ENCODE measurements at regions not wholly inside any gene's neighbourhood (a gene's known extent, or its start where the extent isn't known, plus 50 kb on each side); places are given as distances from the start of the nearest gene placed in this dataset.
"Not testable (repeated sequence)": the region's sequence is repeated elsewhere in the genome, so short reads cannot be mapped to it uniquely, and the experiment has no call there.

DNA sequence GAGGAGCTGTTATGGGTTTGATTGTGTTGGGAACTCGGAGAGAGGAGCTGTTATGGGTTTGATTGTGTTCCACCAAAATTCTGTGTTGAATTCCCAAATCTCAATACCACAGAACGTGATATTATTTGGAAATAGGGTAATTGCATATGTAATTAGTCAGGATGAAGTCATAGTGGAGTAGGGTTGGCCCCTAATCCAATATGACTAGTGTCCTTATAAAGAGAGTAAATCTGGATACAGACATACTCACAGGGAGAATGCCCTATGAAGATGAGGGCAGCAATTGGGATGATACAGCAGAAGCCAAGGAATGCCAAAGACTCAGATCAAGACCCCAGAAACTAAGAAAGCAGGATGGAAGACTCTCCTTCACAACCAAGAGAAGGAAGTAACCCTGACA is 1023.2 kb upstream of the ZEB2 start:
- no peak for DNase-seq

GRCh38 chr2:145541028-145541427 is 1021.1 kb upstream of the ZEB2 start:
- no peak for DNase-seq

DNA sequence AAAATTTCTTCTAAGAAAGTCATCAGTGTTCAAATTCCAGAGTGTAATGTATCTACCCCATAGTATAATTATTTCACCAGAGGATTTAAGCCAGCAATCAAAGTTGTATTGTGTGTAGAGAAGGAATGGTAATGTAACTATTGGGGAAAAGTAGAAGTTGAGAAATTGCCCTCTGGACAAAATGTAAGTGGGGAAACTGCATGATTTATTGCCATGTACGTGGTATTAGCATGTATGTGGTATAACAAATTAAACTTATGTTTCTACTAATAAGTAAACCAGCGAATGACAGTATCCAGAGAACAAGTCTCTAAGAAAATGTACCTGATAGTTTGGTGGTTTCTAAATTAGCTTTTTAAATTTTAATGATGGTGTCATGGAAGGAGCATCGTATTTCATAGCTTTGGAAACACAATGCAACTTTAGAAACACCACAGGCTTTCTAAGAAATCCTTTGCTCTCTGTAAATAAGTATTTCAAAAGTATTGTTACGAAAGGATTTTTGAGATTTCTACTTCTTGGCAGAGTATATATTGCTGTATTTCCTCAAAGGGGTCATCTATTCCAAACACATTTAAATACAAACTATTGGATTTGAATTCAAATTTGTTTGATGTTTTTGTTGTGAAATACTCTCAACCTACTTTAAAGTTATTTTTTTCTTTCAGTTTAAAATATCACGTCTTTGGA is 1018.9 kb upstream of the ZEB2 start:
- DNase-seq, result no peak

DNA sequence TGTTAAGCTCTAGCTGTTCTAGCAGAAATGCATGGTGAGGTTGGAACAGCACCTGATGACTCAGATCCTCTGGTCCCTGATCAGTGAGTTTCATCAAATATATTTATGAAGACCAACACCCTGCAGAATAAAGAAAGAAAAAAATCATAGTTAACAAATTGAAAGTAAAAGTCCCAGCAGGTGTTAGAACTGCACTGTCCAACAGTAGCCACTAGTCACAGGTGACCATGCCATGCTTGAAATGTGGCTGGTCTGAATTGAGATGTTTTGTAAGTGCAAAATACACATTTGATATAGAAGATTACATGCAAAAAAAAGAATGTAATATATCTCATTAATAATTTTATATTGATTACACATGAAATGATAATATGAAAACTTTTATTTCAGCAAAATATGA is 1010.7 kb upstream of the ZEB2 start:
- DNase-seq, result no peak

DNA sequence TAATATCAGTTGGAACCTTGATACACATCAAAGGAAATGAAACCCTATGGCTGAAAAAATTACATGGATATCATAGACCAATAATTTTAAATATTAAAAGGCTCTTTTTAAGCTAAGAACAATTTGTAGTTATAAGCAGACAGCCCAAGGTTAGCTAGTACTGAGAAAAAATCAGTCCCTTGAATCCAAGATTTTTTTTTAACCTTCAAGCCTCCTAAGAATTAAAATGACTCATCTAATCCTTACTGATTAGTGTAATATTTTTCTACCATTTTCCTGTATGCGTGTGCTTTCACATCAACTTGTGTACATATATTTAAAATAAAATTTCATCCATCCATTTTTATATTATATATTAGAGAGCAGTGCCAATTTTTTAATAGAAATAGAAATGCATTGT is 1004.9 kb upstream of the ZEB2 start:
- DNase-seq, result no peak

- no peak for DNase-seq
These were observed 1004.4 kb upstream of the ZEB2 start for GRCh38 chr2:145524303-145524702.

GRCh38 chr2:145519254-145519653 is 999.3 kb upstream of the ZEB2 start:
- not testable (repeated sequence) for DNase-seq

- DNase-seq, result no peak
These were observed 992.0 kb upstream of the ZEB2 start for GRCh38 chr2:145511946-145512345.

- peak; percentile 6 for DNase-seq
These were observed 983.6 kb upstream of the ZEB2 start for GRCh38 chr2:145503511-145503910.

- DNase-seq, result no peak
These were observed 982.0 kb upstream of the ZEB2 start for GRCh38 chr2:145501920-145502319.

DNA sequence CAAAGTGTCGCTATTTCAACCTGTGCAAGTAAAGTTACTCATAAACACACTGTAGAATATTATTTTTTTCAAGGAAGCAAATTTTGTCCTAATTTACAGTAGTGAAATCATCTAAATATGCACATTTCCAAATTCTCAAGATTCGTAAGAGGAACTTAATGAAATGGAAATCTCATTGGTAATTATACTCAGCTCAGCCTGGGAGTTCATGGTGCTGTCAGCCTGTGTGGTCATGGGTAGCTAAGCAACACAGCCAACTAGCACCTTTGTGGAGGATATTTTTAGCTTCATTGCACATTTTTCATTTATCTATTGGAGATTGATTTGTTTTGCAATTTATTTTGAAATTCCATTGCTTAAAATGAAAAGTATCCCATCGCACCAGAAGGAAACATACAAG is 975.7 kb upstream of the ZEB2 start:
- DNase-seq, result no peak

- no peak for DNase-seq
These were observed 974.5 kb upstream of the ZEB2 start for GRCh38 chr2:145494441-145494840.

DNA sequence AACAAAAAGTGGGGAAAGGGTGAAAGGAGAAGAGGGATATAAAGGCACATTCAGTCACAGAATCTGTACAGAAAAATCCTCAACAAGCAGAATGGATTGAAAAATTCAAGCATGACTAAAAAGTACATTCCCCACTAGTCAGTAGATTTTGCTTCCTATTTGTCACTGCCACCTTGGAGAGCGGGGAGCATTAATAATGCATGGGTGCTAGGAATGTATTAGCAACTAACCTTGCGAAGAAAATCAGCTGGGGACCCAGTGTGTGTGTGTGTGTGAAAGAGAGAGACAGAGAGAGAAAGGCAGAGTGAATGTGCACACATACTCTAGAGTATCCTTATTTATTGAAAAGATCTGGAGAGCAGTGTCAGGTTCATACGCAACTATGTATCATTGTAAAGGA is 968.7 kb upstream of the ZEB2 start:
- no peak for DNase-seq

- DNase-seq, result peak; percentile 38
These were observed 964.7 kb upstream of the ZEB2 start for GRCh38 chr2:145484448-145485097.

DNA sequence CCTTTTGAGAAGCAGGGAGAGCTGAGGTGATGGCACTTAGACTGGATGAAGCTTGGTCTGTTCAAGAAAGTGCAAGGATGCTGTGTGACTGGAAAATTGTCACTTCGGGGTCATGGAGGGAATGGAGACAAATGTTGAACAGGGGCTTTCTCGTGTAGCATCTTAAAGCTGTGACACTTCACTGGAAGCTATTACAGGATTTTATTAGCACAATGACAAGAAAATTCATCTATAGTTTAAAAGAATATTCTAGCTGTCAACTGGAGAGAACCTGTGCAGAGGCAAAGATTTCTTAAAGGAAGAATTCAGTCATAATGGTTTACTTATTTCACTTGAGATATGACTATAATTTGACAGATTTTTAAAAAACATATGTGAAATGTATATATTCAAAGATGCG is 963.9 kb upstream of the ZEB2 start:
- DNase-seq, result no peak

- no peak for DNase-seq
These were observed 961.5 kb upstream of the ZEB2 start for GRCh38 chr2:145481334-145481922.

DNA sequence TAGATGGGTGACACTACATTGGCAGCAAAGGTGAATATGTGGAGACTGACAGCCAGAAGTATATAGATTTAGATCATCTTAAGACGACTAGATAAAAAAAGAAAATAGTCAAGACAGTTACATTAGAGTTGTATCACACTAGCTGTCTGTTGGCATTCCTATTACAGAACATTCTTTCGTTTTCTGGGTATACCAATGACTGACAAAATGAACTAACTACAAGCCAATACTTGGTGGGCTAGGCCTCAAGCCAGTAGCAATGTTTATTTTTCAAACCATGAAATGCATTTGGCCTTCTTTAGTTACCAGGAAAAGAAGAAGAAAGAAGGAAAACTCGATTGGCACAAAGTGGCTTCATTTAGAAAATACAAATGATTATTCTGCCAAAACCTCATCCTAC is 944.9 kb upstream of the ZEB2 start:
- DNase-seq, result no peak

GRCh38 chr2:145460112-145460511 is 940.2 kb upstream of the ZEB2 start:
- peak; percentile 5 for DNase-seq

GRCh38 chr2:145431181-145431951 is 911.4 kb upstream of the ZEB2 start:
- DNase-seq, result peak; percentile 16

GRCh38 chr2:145423809-145424208 is 903.9 kb upstream of the ZEB2 start:
- no peak for DNase-seq

- DNase-seq, result no peak
These were observed 902.7 kb upstream of the ZEB2 start for GRCh38 chr2:145422576-145422975.

- DNase-seq, result peak; percentile 27
These were observed 901.9 kb upstream of the ZEB2 start for GRCh38 chr2:145421841-145422240.

GRCh38 chr2:145416640-145417039 is 896.7 kb upstream of the ZEB2 start:
- no peak for DNase-seq
